SK-N-SH (cell line): ENCODE measurements at regions not wholly inside any gene's neighbourhood (a gene's known extent, or its start where the extent isn't known, plus 50 kb on each side); places are given as distances from the start of the nearest gene placed in this dataset.

Source experiments
- CTCF ChIA-PET: fragments of 300-600, 350-600 bp; formaldehyde crosslinking; extraction: SDS; loops from one replicate; lab custom pipeline; 2021; lab: Yijun Ruan, JAX
- POLR2A ChIA-PET: fragments of 350-600 bp; sonication (Branson Sonifier 250); formaldehyde crosslinking; extraction: SDS; loops from one replicate; lab custom pipeline; 2020; ENCODE audit warnings: antibody characterized with exemption, inconsistent platforms; lab: Yijun Ruan, JAX
- DNase-seq: peaks from one replicate; pipeline ENCODE4 v3.0.0; 2012
- H2AFZ ChIP-seq: fragments of 200-600 bp; sonication (generic); 2 replicates; pipeline ENCODE4 v1.8.1; 2016; ENCODE audit warnings: antibody characterized with exemption, mild to moderate bottlenecking, low read depth
- H3F3A ChIP-seq: fragments of 200-600 bp; sonication (generic); replicated peaks from 2 replicates; pipeline ENCODE3; 2016; ENCODE audit warnings: antibody characterized with exemption, mild to moderate bottlenecking; ENCODE audit not compliant: insufficient read depth
- H3K27ac ChIP-seq, 2 experiments: fragments of 200-500 bp in 1 of 2; fragments of 200-600 bp in 1 of 2; sonication (Bioruptor generic) in 1 of 2; sonication (generic), shearing (Covaris generic) in 1 of 2; 2 replicates each; pipeline versions ENCODE4 v1.5.1 to v1.6.1; 2014 to 2016; ENCODE audit warnings: low read depth in 2 of 2, inconsistent platforms in 1 of 2, low read length in 1 of 2, mild to moderate bottlenecking in 1 of 2, mixed read lengths in 1 of 2
- H3K27me3 ChIP-seq: fragments of 200-600 bp; sonication (generic), shearing (Covaris generic); 2 replicates; pipeline ENCODE4 v1.6.1; 2016; ENCODE audit warnings: mixed run types; ENCODE audit not compliant: insufficient read depth
- H3K36me3 ChIP-seq, 2 experiments: fragments of 200-500 bp in 1 of 2; fragments of 200-600 bp in 1 of 2; sonication (Bioruptor generic) in 1 of 2; sonication (generic) in 1 of 2; replicated peaks in 1 of 2; 2 replicates each; pipeline versions ENCODE3 to v1.5.1; 2014 to 2016; ENCODE audit warnings: low read length in 1 of 2, mild to moderate bottlenecking in 1 of 2; ENCODE audit not compliant: insufficient read depth in 2 of 2, control insufficient read depth in 1 of 2
- H3K4me1 ChIP-seq, 2 experiments: fragments of 200-500 bp in 1 of 2; fragments of 200-600 bp in 1 of 2; sonication (Bioruptor generic) in 1 of 2; sonication (generic), shearing (Covaris generic) in 1 of 2; 2 replicates each; pipeline versions ENCODE4 v1.5.1 to v1.6.1; 2014 to 2016; ENCODE audit warnings: low read depth in 1 of 2, low read length in 1 of 2, mixed run types in 1 of 2; ENCODE audit not compliant: insufficient read depth in 2 of 2, control insufficient read depth in 1 of 2
- H3K4me2 ChIP-seq: fragments of 200-600 bp; sonication (generic), shearing (Covaris generic); 2 replicates; pipeline ENCODE4 v1.6.1; 2017; ENCODE audit warnings: mixed run types
- H3K4me3 ChIP-seq, 2 experiments: fragments of 200-500 bp in 1 of 2; fragments of 200-600 bp in 1 of 2; sonication (Bioruptor generic) in 1 of 2; sonication (generic), shearing (Covaris generic) in 1 of 2; 2 replicates each; pipeline versions ENCODE4 v1.5.1 to v1.8.1; 2014 to 2016; ENCODE audit warnings: low read depth in 2 of 2, inconsistent platforms in 1 of 2, low read length in 1 of 2, mild to moderate bottlenecking in 1 of 2, mixed read lengths in 1 of 2, moderate library complexity in 1 of 2
- H3K79me2 ChIP-seq: fragments of 200-600 bp; sonication (generic); 2 replicates; pipeline ENCODE4 v1.8.1; 2017; ENCODE audit warnings: mild to moderate bottlenecking; ENCODE audit not compliant: insufficient read depth
- H3K9ac ChIP-seq: fragments of 200-600 bp; sonication (generic); 2 replicates; pipeline ENCODE4 v1.6.1; 2017; ENCODE audit warnings: mixed run types
- H3K9me2 ChIP-seq: fragments of 200-600 bp; sonication (generic); 2 replicates; pipeline ENCODE4 v1.6.1; 2017; ENCODE audit warnings: mixed run types
- H3K9me3 ChIP-seq: fragments of 200-600 bp; sonication (generic); 2 replicates; pipeline ENCODE4 v1.6.1; 2017; ENCODE audit warnings: mixed run types, mild to moderate bottlenecking, moderate library complexity
- H4K20me1 ChIP-seq: fragments of 200-600 bp; sonication (generic); 2 replicates; pipeline ENCODE4 v1.6.1; 2017; ENCODE audit warnings: mild to moderate bottlenecking, mixed run types; ENCODE audit not compliant: insufficient read depth
- CHD2 ChIP-seq: fragments of 150-350 bp; IDR thresholded peaks from 2 replicates; pipeline ENCODE4 v1.6.1; 2018; ENCODE audit warnings: low read length; ENCODE audit not compliant: partially characterized antibody
- CTCF ChIP-seq: fragments of 200-600 bp; sonication (generic); IDR thresholded peaks from 2 replicates; pipeline ENCODE4 v1.6.1; 2017; ENCODE audit warnings: antibody characterized with exemption, mild to moderate bottlenecking, moderate library complexity
- ELF1 ChIP-seq: IDR thresholded peaks from 2 replicates; pipeline ENCODE4 v1.4.0; 2012
- EP300 ChIP-seq, 2 experiments: IDR thresholded peaks; 2 replicates each; pipeline versions ENCODE4 v1.4.0 to v1.6.1; 2012; ENCODE audit warnings: borderline replicate concordance in 1 of 2, low read depth in 1 of 2, low read length in 1 of 2
- FOSL2 ChIP-seq: IDR thresholded peaks from 2 replicates; pipeline ENCODE4 v1.4.0; 2012; ENCODE audit warnings: low read depth, mild to moderate bottlenecking, moderate library complexity, borderline replicate concordance
- FOXM1 ChIP-seq: IDR thresholded peaks from 2 replicates; pipeline ENCODE4 v1.4.0; 2012; ENCODE audit warnings: low read depth, mild to moderate bottlenecking
- GATA2 ChIP-seq: sonication (generic); formaldehyde crosslinking; IDR thresholded peaks from 2 replicates; pipeline ENCODE4 v1.5.0; 2020; ENCODE audit warnings: mild to moderate bottlenecking, missing genetic modification reagents
- MAX ChIP-seq: IDR thresholded peaks from 2 replicates; pipeline ENCODE4 v1.4.0; 2012; ENCODE audit warnings: low read depth
- MEF2A ChIP-seq: IDR thresholded peaks from 2 replicates; pipeline ENCODE4 v1.4.0; 2012; ENCODE audit warnings: low read depth, borderline replicate concordance
- NRF1 ChIP-seq: IDR thresholded peaks from 2 replicates; pipeline ENCODE4 v1.6.1; 2012; ENCODE audit warnings: low read depth, mild to moderate bottlenecking, low read length
- PBX3 ChIP-seq: IDR thresholded peaks from 2 replicates; pipeline ENCODE4; 2012
- POLR2AphosphoS5 ChIP-seq: IDR thresholded peaks from 2 replicates; pipeline ENCODE4 v1.6.1; 2012; ENCODE audit warnings: low read depth, low read length
- SMC3 ChIP-seq: IDR thresholded peaks from 2 replicates; pipeline ENCODE4 v1.6.1; 2012; ENCODE audit warnings: low read depth, low read length, improper control_type of control experiment
- TCF12 ChIP-seq: IDR thresholded peaks from 2 replicates; pipeline ENCODE4 v1.4.0; 2012
- TEAD4 ChIP-seq: IDR thresholded peaks from 2 replicates; pipeline ENCODE4 v1.4.0; 2012; ENCODE audit warnings: mild to moderate bottlenecking, borderline replicate concordance; ENCODE audit not compliant: insufficient read depth
- USF1 ChIP-seq: IDR thresholded peaks from 2 replicates; pipeline ENCODE4 v1.4.0; 2012; ENCODE audit warnings: low read depth, borderline replicate concordance
- USF2 ChIP-seq: fragments of 150-350 bp; IDR thresholded peaks from 2 replicates; pipeline ENCODE4 v1.6.1; 2017; ENCODE audit warnings: antibody characterized with exemption, low read length, low read depth, borderline replicate concordance
- YY1 ChIP-seq: IDR thresholded peaks from 2 replicates; pipeline ENCODE4 v1.4.0; 2012; ENCODE audit warnings: low read depth, mild to moderate bottlenecking
- ZBTB33 ChIP-seq: IDR thresholded peaks from 2 replicates; pipeline ENCODE4 v1.4.0; 2012; ENCODE audit warnings: low read depth, borderline replicate concordance
- WGBS: methylation state at CpG from one replicate; pipeline ENCODE4 v1.1.6; 2017; ENCODE audit warnings: low lambda C conversion rate; 5-methylcytosine and 5-hydroxymethylcytosine counted together

- no peak for TF ChIP-seq ZBTB33
- no peak for TF ChIP-seq FOXM1
- no peak for TF ChIP-seq CTCF
- TF ChIP-seq FOSL2, result no peak
- TF ChIP-seq MEF2A, result no peak
Measured at GRCh38 chr2:22756276-22757043, 628.5 kb upstream of the KLHL29 start (continued).

GRCh38 chr2:22769497-22769896 lies 615.5 kb upstream of the KLHL29 start:
- Histone ChIP-seq H3K4me3 (no peak overlapping the region), H3K9ac (no peak overlapping the region), H3K27ac (no peak overlapping the region), H3K79me2 (no peaks in the 10 kb centered on the region), H3K4me2 (no peak overlapping the region), H3K9me2 (0 out of 2 replicates have a peak, but pooled peaks cover 5% of the 10 kb centered on the region), H2AFZ (no peak overlapping the region), H3K4me1 (no peaks in the 10 kb centered on the region), H3K27me3 (no peaks in the 10 kb centered on the region), H3F3A (no peaks in the 10 kb centered on the region), H3K9me3 (peaks cover 17% of the 10 kb centered on the region; the same call in 1 of the 2 replicates), H3K36me3 (peaks cover 0 to 5% of the 10 kb centered on the region in 2 experiments), H4K20me1 (no peaks in the 10 kb centered on the region)
- ChIA-PET CTCF (no interaction called here), POLR2A (no interaction called here)
- DNase-seq, result no peak
- 8% methylated on average over 3 of the region's 3 CpGs for WGBS
- TF ChIP-seq TCF12, result no peak
- no peak for TF ChIP-seq ELF1
- no peak for TF ChIP-seq CTCF
- no peak for TF ChIP-seq PBX3
- no peak for TF ChIP-seq MAX
- no peak for TF ChIP-seq USF2
- TF ChIP-seq TEAD4, result no peak
- no peak for TF ChIP-seq USF1
- no peak for TF ChIP-seq NRF1
- no peak for TF ChIP-seq POLR2AphosphoS5
- TF ChIP-seq EP300 (IDR thresholded peaks at IDR 0.05; ENCODE audit: borderline replicate concordance in 1 of 2, low read depth in 1 of 2, low read length in 1 of 2), result no peak
- no peak for TF ChIP-seq CHD2
- TF ChIP-seq YY1, result no peak
- no peak for TF ChIP-seq GATA2 (CRISPR knock-in tag)
- TF ChIP-seq SMC3, result no peak
